ES-I3 (cell line): ENCODE measurements at regions not wholly inside any gene's neighbourhood (a gene's known extent, or its start where the extent isn't known, plus 50 kb on each side); places are given as distances from the start of the nearest gene placed in this dataset.

Experiments used
- H3K36me3 ChIP-seq: 2 replicates; pipeline ENCODE4 v1.6.1; 2013; ENCODE audit warnings: mild to moderate bottlenecking, low read length, control low read depth, moderate library complexity; ENCODE audit not compliant: insufficient read depth
- H3K4me1 ChIP-seq: 2 replicates; pipeline ENCODE4 v1.6.1; 2013; ENCODE audit warnings: mild to moderate bottlenecking, control low read depth, low read length; ENCODE audit not compliant: insufficient read depth
- H3K9ac ChIP-seq: 2 replicates; pipeline ENCODE4 v1.6.1; 2013; ENCODE audit warnings: low read depth, mild to moderate bottlenecking, low read length, moderate library complexity
- H3K9me3 ChIP-seq: 2 replicates; pipeline ENCODE4 v1.6.1; 2013; ENCODE audit warnings: mild to moderate bottlenecking, low read length, moderate library complexity; ENCODE audit not compliant: control insufficient read depth, insufficient read depth

DNA sequence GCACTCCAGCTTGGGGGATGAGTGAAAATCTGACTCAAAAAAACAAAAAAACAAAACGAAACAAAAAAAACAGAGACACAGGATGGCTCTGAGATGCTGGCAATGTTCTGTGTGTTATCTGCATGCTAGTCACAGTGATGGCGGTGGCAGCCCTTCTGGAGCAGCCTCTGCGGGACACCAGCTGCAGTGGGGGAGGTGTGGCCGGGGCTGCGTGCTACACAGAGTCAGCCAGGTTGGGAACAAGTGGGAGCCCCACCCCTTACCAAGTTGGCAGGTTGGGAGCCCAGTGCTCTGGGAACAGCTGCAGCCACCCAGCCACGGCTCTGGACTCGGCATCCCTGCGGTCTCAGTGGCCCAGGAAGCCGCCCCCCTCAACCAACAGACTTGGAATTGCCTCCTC, 206.5 kb upstream of the ZFP42 start:
- H3K36me3 ChIP-seq, result no peaks in the 10 kb centered on the region
- H3K9ac ChIP-seq, result no peak overlapping the region
- H3K9me3 ChIP-seq, result no peaks in the 10 kb centered on the region
- no peaks in the 10 kb centered on the region for H3K4me1 ChIP-seq

- Histone ChIP-seq H3K4me1 (no peaks in the 10 kb centered on the region), H3K9me3 (no peaks in the 10 kb centered on the region), H3K36me3 (no peaks in the 10 kb centered on the region), H3K9ac (no peak overlapping the region)
Observed at GRCh38 chr4:187795737-187796136, 199.8 kb upstream of the ZFP42 start.

DNA sequence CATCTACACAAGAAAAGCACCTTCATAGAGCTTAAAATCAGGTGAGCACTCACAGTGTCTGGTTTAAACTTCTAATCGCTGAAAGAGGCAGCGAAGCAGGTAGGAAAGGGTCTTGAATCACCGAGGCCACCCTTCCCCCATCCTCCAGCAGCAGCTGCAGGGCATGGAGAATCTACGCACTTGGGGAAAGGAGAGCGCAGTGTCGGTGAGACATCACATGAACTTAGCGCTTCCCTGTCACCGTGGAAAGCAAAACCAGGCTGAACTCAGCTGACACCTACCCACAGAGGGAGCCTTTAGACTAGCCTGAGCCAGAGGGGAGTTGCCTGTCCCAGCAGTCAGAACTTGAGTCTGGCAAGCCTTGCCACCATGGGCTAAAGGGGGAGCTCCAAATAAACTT, 197.2 kb upstream of the ZFP42 start:
- Histone ChIP-seq H3K9ac (no peak overlapping the region), H3K36me3 (no peaks in the 10 kb centered on the region), H3K9me3 (no peaks in the 10 kb centered on the region), H3K4me1 (no peaks in the 10 kb centered on the region)

DNA sequence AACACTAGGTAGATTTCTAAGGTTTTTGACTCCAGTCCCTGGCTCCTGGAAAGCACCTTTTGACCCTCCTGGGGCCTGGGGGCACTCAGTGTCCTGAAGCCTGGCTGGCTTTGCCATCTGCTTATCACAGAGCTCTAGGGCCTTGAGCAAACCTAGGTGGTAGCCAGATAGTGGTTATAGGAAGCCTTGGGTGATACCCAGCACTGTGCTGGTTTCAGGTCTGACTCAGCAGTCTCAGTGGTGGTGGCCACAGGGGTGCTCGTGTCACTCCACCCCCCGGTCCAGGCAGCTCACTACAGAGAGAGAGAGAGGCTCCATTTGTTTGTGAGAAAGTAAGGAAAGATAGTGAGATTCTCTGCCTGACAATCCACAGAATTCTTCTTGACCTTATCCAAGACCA, 195.8 kb upstream of the ZFP42 start:
- no peaks in the 10 kb centered on the region for H3K36me3 ChIP-seq
- H3K4me1 ChIP-seq, result no peaks in the 10 kb centered on the region
- no peak overlapping the region for H3K9ac ChIP-seq
- no peaks in the 10 kb centered on the region for H3K9me3 ChIP-seq

GRCh38 chr4:187811591-187811990, 184.0 kb upstream of the ZFP42 start:
- no peaks in the 10 kb centered on the region for H3K9me3 ChIP-seq
- no peaks in the 10 kb centered on the region for H3K4me1 ChIP-seq
- H3K36me3 ChIP-seq, result no peaks in the 10 kb centered on the region
- no peak overlapping the region for H3K9ac ChIP-seq

- H3K36me3 ChIP-seq, result no peaks in the 10 kb centered on the region
- H3K9ac ChIP-seq, result no peak overlapping the region
- no peaks in the 10 kb centered on the region for H3K9me3 ChIP-seq
- H3K4me1 ChIP-seq, result no peaks in the 10 kb centered on the region
Observed at GRCh38 chr4:187814737-187815465, 180.7 kb upstream of the ZFP42 start.

- Histone ChIP-seq H3K9ac (no peak overlapping the region), H3K4me1 (no peaks in the 10 kb centered on the region), H3K9me3 (no peaks in the 10 kb centered on the region), H3K36me3 (no peaks in the 10 kb centered on the region)
Observed at GRCh38 chr4:187826725-187827124, 168.8 kb upstream of the ZFP42 start.

DNA sequence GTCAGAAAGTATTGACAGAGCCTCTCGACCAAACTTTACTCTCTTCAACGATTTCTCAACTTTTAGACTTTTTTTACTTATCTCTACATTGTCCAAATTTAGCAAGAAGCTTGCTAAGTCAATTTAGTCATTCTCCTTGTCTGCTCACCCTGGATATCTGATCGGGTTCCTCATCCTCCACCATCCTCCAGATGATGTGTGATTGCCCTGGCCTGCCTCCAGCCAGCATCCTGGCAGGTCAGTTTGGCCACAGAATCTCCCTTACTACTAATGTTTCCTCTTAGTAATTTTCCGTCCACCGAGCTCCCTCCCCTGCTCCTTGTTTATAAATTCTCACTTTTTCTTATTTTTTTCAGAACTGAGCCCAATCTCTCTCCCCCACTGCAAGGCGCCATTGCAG, 167.9 kb upstream of the ZFP42 start:
- no peaks in the 10 kb centered on the region for H3K9me3 ChIP-seq
- H3K4me1 ChIP-seq, result no peaks in the 10 kb centered on the region
- no peaks in the 10 kb centered on the region for H3K36me3 ChIP-seq
- no peak overlapping the region for H3K9ac ChIP-seq

GRCh38 chr4:187839765-187840164, 155.8 kb upstream of the ZFP42 start:
- Histone ChIP-seq H3K9ac (no peak overlapping the region), H3K36me3 (no peaks in the 10 kb centered on the region), H3K9me3 (no peaks in the 10 kb centered on the region), H3K4me1 (no peaks in the 10 kb centered on the region)

- Histone ChIP-seq H3K36me3 (no peaks in the 10 kb centered on the region), H3K4me1 (no peaks in the 10 kb centered on the region), H3K9me3 (no peaks in the 10 kb centered on the region), H3K9ac (no peak overlapping the region)
Observed at GRCh38 chr4:187840814-187841213, 154.8 kb upstream of the ZFP42 start.

DNA sequence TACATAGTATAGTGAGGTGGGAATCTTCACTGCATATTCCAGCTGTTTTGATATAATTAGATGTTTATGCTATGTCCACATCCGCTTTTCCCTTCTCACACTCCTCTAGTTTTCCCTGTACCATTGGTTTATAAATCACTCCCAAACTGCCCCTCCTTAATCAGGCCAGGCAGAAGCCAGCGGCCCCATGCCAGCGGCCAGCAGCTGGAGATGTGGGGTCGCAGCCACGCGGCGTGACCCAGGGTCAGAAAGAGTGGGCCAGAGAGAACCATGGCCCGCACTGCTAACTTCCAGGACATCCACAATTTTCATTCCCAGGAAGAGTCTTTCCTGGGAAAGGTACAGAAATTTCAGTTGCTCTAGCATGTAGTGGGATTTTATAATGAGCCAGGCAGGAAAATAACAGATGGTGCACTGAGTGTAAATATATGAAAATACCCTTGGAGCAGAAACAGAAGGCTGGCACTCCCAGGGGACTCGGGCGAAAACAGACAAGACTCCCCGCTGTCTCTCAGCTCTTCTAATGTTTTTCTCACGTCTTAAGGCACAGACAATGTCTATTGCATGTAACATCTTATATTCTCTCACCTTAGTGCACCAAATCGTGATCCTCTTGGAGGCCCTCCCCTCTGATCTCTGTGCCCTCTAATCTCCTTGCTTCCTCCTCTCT, 145.9 kb upstream of the ZFP42 start:
- peaks cover 3% of the 10 kb centered on the region; the same call in 1 of the 2 replicates for H3K9me3 ChIP-seq
- no peak overlapping the region for H3K9ac ChIP-seq
- H3K4me1 ChIP-seq, result no peaks in the 10 kb centered on the region
- H3K36me3 ChIP-seq, result no peaks in the 10 kb centered on the region

DNA sequence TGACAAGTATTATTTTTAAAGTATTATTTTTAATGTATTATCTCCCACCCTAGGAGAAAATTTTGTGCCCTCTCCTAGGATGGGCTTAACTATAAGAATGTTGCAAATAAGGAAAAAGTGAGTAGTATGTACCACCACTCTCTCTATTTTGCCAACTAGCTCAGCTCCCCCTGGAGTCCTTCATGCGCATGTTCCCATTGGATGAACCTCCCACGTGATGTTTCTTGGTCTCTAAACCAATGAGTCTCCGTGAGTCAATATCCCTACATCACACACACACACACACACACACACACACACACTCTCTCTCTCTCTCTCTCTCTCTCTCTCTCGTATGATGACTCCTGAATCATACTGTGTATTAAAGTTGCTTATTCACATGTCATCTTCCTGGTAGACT, 129.7 kb upstream of the ZFP42 start:
- Histone ChIP-seq H3K9ac (no peak overlapping the region), H3K9me3 (peaks cover 4% of the 10 kb centered on the region; the same call in 1 of the 2 replicates), H3K4me1 (no peaks in the 10 kb centered on the region), H3K36me3 (no peaks in the 10 kb centered on the region)

GRCh38 chr4:187883049-187883448, 112.5 kb upstream of the ZFP42 start:
- H3K9ac ChIP-seq, result no peak overlapping the region
- no peaks in the 10 kb centered on the region for H3K36me3 ChIP-seq
- no peaks in the 10 kb centered on the region for H3K9me3 ChIP-seq
- H3K4me1 ChIP-seq, result peaks cover 10% of the 10 kb centered on the region; the same call in 1 of the 2 replicates

- Histone ChIP-seq H3K9ac (no peak overlapping the region), H3K4me1 (peaks cover 10% of the 10 kb centered on the region; the same call in 1 of the 2 replicates), H3K9me3 (no peaks in the 10 kb centered on the region), H3K36me3 (no peaks in the 10 kb centered on the region)
Observed at GRCh38 chr4:187883836-187884475, 111.6 kb upstream of the ZFP42 start.

- no peaks in the 10 kb centered on the region for H3K36me3 ChIP-seq
- H3K9me3 ChIP-seq, result no peaks in the 10 kb centered on the region
- peaks cover 10% of the 10 kb centered on the region; the same call in 1 of the 2 replicates for H3K4me1 ChIP-seq
- no peak overlapping the region for H3K9ac ChIP-seq
Observed at GRCh38 chr4:187887906-187888305, 107.7 kb upstream of the ZFP42 start.
